GM21576 (cell line): ENCODE measurements at regions not wholly inside any gene's neighbourhood (a gene's known extent, or its start where the extent isn't known, plus 50 kb on each side); places are given as distances from the start of the nearest gene placed in this dataset.

Source experiments
- ATAC-seq: cut with Tn5 transposase; IDR thresholded peaks from one replicate; pipeline ENCODE4 v1.9.1; 2021; ENCODE audit warnings: mild to moderate bottlenecking, moderate library complexity; ENCODE audit not compliant: unreplicated experiment

DNA sequence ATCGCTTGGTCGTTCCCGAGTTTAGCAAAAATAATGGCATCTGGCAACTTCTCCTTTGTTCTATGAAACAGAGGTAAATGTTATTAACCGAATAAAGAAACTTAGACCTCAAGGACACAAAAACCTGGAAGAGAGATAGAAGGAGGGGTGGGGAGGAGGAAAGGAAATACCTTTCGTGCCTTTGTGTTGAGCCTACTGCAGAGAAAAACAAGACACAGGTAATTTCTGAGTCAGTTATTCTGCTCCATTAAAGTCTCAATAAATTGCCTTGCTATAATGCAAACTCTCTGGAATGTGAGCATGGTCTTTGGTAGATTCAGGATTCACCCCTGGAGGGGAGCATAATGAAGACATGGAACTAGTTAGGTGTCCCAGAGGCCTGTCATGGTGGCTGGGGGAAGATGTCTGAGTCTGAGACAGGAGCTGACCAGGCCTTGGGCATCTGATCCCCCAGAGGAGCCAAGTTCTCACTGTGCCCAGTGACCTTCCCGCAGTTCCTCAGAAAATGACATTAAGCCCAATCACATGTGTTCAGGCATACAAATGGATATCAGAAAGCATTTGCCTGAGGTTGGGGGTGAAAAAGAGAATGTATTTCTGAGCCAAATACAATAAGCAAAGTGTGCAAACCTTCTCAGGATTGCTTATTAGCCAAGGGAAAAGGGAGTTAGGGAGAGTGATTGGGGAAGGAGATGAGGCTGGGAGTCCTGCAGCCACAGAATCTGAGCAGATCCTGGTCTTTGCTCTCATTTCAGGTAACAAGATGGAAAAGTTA lies 72.6 kb upstream of the CADM1 start:
- ATAC-seq = no peak

DNA sequence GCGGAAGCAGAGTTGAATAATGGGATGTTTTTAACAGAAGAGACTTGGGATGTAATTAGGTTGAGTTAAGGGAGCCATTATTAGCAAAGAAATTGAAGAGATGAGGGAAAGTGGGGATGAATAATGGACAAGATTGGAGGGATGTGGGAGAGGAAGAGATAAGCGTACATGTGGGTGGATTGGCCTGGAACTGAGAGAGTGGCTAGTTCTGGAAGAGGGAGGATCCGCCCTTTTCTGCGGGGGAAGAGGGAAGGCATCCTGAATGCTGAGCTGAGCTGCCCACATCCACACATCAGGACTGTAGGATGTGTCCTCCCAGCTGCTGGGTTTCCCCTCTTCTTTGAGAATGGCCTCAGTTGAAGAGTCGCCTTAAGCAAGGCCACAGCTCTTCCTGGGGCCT lies 68.3 kb upstream of the CADM1 start:
- no peak for ATAC-seq

DNA sequence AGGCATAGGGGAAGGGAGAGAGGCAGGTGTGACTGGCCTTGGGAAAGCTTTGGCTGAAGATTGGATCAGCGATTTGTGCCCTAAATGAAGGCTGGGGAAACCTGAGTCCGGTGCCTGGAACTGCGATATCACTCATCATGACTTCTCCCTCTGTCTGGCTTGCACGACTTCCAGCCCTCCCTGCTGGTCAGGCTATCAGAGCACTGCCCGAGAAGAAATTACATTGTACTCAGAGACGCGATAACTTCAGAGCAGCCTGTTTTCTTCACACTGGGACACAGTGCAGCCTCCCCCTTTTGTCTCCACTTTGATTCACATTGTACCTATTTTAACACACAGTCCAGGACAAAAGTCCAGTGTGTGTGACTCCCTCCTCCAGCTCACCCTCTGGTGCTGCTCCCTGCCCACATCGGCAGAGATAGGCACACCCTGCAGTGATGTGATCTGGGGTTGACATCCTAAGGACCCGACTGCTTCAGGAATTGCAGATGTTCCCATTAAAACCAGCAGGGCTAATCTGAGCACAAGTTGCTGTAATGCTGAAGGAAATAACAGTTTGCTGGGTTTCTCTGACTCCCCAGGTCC lies 62.1 kb upstream of the CADM1 start:
- ATAC-seq = no peak

DNA sequence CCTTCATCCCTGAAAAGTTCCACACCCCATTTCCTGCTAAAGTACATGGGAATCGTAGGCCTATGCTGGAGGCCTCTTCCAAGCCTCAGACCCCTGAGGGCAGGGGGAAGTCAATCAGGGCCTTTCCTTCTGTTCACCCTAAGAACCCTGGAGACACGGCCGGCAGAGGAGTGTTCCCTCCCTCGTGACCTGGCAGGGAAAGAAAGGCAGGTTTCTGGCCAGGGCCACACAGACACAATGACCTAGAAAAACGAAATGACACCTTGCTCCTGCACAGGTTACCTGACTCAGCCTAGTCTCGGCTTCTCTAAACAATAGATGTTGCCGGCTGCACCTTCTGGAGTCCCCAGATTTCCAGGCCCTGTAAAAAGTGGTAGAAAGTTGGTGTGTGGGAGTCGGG lies 60.6 kb upstream of the CADM1 start:
- no peak for ATAC-seq

DNA sequence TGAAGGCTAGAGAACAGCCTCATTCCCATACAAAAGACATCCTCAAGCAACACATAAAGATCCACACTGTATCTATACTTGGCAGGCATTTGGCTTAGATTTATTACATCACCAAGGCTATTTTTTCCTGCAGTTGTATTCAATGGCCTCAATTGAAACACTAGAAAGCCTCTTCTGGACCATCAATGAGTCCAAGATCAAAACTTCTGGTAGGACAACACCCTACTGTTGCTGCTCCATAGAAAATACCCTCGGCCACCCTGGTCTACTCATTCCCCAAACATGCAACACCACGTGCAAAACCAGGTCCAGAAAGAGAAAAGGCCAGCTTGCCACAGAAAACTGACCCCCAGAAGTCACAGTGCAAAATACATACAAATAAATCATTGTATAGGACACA lies 56.9 kb upstream of the CADM1 start:
- ATAC-seq = no peak

DNA sequence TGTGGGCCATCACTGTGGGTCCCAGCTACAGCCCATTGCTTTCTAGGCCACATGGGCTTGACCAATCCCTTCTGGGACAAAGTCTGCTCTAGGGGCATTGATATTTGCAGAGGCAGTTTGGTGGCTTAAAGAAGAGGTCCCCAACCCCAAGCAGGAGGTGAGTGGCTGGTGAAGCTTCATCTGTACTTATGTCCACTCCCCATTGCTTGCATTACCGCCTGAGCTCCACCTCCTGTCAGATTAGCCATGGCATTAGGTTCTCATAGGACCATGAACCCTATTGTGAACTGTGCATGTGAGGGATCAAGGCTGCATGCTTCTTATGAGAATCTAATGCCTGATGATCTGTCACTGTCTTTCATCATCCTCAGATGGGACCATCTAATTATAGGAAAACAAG lies 54.4 kb upstream of the CADM1 start:
- no peak for ATAC-seq

DNA sequence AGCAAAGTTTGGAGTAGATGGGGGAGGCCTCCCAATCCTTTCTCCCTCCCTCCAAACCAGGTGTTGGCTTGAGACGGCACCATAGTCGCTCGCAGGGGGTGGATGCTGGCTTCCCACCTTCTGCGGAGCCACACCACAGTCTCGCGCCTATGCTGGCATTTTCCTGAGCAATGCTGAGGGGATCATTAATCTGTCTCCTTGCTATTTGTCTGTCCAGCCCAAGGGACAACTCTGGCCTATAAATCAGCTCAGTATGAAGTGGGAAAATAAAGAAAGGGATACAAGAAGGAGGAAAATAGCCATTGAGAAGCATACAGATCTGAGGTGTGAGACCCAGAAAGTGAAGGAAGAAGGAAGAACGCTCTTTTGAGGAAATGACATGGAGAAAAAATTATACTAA lies 53.5 kb upstream of the CADM1 start:
- no peak for ATAC-seq

DNA sequence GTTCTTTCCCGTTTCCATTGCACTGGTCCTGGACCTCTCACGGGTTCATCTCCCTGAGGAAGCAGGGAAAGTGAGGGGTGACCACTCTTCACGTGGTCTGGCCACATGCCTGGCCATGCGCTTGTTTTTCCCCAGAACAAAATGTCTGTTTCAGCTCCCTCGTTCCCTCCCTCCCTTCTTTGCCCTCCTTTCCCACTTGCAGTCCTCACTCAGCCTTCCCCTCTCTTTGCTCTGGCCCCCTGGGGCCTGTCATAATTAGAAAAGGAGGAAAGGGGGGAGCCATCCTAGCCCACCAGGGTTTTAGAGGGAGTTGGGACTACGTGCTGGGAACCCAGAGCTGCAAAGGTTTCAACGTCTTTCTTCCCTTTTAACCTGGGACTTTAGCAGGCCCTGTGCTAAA lies 52.8 kb upstream of the CADM1 start:
- no peak for ATAC-seq

DNA sequence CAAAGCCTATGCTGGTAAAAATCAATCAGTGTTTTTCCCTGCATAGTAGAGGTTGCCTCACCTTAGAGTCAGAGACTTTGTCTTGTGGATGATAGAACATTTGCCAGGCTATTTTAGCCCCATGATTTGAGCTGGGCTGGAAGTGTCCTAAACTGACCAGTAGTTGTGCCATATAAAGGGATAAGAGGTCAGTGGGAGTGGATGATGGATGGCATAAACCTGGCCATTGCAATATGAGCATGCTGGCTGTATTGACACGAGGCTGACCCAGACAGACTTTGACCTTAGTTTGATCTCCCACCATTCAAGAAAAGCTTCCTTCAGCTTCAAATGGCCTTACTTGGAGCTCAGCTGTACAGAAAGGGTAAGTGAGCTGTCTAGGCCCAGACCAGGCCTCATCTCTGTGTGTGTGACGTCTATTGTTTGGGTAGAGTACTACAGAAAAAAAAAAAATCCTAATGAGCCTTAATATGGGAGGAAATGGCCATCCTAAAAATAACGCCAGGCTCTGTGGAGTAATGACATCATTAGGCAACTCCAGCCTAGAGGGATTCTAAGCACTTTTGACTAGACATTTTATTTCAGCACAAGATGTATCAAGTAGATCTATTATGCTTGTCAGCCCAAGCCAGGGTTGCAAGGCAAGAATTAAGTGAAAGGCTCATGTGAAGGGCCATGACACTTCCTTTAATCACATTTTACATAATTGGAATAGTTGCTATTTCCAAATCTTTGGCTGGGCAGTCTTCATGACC lies 51.3 kb upstream of the CADM1 start:
- no peak for ATAC-seq
